ENCODE measurements at regions not wholly inside any gene's neighbourhood (a gene's known extent, or its start where the extent isn't known, plus 50 kb on each side); places are given as distances from the start of the nearest gene placed in this dataset.

GRCh38 chr20:11128721-11129120, 454.9 kb upstream of the JAG1 start:
- no peak for DNase-seq (ENCODE audit: low read depth, low spot score)

DNA sequence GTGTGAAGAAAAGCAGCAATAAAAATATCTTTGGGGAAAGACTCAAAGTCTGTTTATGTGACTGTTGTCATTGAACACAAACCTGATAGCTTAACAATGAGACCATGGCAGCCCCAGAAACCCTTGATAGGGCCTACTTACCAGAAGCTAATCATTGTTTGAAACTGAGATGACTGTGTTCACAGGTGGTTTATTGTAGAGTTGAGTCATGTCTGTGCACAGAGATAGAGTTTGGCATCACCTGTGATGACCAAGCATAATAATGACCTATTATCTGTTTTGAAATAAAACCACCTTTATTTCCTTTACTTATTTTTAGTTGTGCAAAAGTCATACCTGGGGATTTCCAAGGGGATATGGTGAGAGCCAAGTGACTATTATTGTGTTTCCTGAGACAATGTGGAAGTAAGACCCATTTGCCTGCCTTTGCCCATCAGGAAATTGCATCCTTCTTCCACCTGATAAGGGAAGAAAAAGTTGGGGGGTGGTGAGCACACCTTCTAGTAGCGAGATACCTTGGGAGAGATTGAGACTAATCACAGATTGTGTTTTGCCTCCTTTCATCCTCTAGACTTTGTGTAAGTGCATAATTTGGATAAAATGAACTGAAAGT, 456.9 kb upstream of the JAG1 start:
- no peak for DNase-seq (ENCODE audit: low read depth, low spot score)

GRCh38 chr20:11132819-11133415, 459.1 kb upstream of the JAG1 start:
- DNase-seq (ENCODE audit: low read depth, low spot score): no peak

GRCh38 chr20:11136691-11137090, 462.9 kb upstream of the JAG1 start:
- DNase-seq (ENCODE audit: low read depth, low spot score): no peak

DNA sequence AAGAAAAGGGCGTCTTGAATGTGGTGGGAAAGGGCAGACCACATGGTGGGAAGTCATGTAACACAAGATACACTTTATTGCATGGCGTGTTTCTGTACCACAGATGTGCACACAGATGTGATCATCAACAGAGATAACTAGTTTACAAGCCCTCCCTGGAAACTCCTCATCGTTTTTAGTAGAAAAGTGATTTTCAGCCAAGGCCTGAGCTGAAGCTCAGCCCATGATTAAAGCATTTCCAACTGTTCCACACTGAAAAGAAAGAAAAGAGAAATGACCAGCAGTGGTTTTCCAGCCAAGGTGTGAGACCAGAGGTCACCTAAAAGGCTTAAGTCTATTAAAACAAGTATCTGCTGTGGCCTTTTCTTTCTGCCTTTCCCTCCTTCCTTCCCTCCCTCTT, 463.9 kb upstream of the JAG1 start:
- DNase-seq (ENCODE audit: low read depth, low spot score): no peak

DNA sequence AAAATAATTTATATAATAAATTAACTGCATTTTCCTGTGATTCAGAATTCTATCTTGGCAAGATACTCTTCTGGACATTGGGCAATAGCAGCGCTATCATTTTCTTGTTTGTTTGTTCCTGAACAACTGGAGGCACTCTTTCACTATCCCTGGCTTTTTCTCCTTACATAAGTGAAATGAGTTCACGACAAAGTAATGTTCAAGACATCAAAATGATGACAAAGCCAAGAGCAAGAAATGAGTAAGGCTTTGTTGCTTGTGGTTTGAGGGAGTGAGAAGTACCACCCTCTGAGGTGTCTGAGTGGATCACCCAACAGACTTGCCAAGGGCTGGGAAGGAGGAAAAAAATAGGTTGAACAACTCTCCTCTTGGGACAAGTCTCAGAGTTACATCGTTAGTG, 466.6 kb upstream of the JAG1 start:
- peak; percentile 54 for DNase-seq (ENCODE audit: low read depth, low spot score)

DNA sequence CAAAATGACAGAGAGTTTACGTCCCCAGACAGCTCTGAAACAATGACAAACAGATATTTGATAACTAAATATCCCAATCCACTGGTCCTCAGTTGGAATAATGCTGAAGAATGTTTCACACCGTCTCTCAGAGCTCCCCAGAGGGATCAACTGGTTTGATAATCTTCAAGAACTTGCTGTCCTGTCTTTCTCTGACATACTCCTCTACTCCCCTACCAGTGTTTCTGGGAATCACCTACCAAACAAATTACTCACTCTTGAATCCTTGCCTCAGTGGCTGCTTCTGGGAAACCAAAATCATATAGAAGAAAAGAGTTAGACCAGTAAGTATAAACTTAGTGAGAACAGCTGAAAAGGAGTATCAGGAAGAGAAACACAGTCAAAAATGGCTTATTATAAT, 469.7 kb upstream of the JAG1 start:
- no peak for DNase-seq (ENCODE audit: low read depth, low spot score)

DNA sequence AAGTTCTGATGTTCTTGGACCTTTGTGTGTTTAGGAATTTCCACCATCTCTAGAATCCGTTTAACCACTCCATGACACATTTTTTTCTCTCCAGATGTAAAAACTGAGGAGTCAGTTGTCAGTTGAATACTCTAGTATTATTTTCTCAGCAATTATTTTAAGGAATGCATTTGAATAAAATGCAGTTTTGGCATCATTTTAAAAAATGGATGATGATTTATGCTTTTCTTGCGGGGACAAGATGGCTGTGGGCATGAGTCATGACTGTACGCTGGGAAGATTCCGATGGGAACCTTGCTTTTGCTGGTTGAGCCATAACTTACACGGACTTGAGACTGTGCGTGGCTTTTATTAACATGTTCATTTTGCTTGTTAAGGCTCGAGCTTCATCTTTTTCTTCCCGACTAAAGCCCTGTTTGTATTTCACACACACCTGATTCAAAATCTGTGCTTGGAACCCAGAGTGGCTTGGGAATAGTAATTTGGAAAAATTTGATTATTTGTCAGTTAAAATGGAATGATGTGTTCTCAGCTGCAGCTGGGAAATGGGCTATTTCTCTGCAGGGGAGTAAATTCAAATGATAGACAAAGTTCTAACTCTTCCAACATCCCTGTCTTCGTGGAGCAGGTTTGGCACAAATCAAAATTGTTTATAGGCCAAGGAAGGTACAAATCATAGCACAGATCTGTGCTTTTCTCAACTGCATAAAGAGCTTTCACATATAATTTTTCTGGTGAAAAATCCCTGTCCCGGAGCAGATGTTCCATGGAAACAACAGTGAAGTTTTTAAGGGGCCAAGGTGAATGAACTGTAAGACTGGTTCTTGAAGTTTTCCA, 470.5 kb upstream of the JAG1 start:
- no peak for DNase-seq (ENCODE audit: low read depth, low spot score)

- no peak for DNase-seq (ENCODE audit: low read depth, low spot score)
Measured at GRCh38 chr20:11145616-11146015, 471.8 kb upstream of the JAG1 start.

DNA sequence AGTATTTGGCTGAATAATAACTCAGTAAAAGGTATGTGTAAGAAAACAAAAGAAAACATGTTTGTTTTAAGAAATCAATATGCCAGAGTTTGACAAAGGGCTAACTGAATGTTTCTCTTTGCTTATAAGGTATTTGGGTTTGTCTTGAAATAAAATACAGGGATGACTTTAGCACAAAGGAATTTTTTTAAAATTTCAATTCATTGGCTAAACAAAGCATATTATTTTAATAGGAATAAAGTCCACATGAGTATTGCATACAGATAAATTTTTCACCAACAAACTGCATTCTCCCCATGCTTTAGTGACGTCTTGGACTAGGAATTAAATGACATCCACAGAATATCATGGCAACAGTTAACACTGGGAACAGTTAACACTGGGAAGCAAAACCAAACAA, 480.0 kb upstream of the JAG1 start:
- no peak for DNase-seq (ENCODE audit: low read depth, low spot score)

DNA sequence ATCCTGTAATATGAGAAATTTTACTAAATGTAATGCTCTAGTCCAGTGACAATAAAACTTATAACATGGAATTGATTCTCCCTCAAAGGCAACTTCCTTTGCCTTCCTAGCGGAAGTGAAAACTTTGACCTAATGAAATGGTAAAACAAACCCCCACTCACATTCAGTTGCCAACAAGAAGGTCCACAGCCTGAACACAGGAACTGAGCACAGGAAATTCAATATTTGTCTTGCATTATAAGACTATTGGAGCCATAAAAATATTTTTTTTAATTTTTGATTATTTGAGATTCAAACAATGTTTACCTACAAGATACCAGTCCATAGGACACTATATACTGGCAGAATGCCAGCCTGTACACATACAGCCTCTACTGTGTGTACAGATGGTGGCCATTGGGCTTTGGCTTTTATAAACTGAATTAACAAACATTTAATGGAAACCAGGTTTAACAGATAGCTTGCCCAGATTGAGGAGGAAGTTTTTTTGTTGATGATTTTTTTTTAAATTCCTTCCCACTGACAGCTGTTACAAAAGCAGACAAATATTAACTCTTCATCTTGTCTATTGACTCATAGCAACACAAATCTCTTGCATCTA, 481.5 kb upstream of the JAG1 start:
- no peak for DNase-seq (ENCODE audit: low read depth, low spot score)

GRCh38 chr20:11156922-11157321, 483.1 kb upstream of the JAG1 start:
- no peak for DNase-seq (ENCODE audit: low read depth, low spot score)

- no peak for DNase-seq (ENCODE audit: low read depth, low spot score)
Measured at GRCh38 chr20:11158146-11158545, 484.3 kb upstream of the JAG1 start.

DNA sequence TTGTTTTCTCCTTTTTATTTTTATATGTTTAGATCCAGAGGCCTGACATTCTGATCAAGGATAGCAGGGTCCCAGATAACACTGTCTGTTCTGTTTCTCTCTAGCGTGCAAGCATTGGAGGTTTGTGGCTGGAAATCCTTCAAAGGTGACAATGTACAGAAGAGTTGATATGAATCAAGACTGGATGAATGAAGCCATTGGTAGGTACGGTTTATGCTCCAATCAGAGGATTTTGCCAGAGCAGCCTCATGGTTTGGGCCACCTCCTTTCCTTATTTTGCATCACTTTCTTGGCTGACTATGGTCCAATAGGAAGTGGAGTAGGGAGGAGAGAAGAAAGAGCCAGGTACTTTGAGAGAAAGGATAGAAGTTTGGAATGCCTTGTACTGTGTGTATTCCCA, 484.8 kb upstream of the JAG1 start:
- no peak for DNase-seq (ENCODE audit: low read depth, low spot score)

DNA sequence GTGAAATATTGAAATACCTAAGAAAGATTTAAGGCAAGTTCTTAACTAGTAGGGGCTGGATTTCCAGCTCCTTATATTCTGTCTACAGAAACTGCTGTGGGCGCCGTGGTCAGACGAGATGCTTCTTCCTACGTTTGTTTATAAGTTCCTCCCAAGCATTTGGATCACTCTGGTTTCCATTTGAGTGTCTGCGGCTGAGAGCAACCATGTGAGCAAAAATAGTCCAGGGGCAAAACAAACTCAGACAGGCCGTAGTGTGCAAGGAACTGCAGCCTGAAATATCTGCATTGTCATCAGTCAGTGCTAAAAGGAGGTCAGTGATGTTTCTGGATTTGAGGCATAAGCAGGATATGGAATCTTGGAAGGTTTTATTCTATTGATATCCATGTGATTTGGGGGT, 485.9 kb upstream of the JAG1 start:
- DNase-seq (ENCODE audit: low read depth, low spot score): no peak

GRCh38 chr20:11162026-11162775, 488.4 kb upstream of the JAG1 start:
- DNase-seq (ENCODE audit: low read depth, low spot score): no peak

DNA sequence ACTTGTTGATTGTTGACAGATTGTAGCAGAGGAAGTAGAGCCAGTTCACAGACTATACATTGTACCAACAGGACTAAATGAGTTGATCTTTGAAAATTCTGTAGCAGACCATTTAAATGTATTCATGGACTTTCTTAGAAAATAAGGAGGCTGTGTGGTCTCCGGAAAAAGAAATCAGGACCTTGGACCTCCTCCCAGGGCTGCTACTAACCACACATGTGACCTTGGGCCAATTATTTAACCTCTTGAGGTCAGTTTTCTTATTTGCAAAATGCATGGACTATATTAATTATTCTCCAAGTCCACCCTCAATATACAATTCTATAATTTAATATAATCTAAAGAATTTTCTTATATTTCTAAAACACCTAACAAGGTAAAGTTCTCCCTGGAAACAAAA, 492.0 kb upstream of the JAG1 start:
- DNase-seq (ENCODE audit: low read depth, low spot score): no peak

DNA sequence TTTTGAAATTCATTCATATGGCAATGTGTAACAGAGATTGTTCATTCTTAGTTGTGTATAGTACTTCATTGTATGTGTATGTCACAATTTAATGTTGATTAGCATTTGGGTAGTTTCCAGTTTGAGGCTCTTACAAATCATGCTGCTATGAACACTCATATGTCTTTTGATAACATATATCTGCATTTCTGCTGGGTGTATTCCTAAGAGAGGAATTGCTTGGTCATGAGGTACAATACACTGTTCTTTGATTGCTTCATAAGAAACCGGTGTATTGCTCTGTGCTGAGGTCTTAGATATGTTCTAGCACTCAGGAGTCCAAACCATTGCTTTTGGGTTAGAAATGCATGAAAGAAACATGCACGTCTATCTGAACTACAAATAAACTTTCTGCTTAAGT, 492.9 kb upstream of the JAG1 start:
- no peak for DNase-seq (ENCODE audit: low read depth, low spot score)

- DNase-seq (ENCODE audit: low read depth, low spot score): no peak
Measured at GRCh38 chr20:11168026-11168425, 494.2 kb upstream of the JAG1 start.

DNA sequence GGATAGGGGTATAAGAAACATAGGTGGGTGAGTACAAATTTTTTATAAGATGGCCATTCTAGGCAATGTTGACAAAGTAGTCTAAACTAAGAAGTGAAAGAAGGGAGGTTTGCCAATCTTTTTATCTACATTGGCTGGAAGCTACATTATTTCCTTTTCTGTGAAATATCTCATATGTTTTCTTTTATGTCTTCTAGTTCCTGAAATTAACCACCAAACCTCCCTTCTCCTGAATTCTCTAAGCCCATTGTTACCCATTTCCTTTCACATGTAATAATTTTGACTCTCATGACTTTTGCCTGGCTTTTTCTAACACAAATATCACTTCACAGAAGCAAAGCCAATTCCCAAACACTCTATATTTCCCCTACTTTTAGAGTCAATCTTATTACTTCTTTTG, 496.2 kb upstream of the JAG1 start:
- DNase-seq (ENCODE audit: low read depth, low spot score): no peak

GRCh38 chr20:11170565-11170964, 496.8 kb upstream of the JAG1 start:
- no peak for DNase-seq (ENCODE audit: low read depth, low spot score)

- no peak for DNase-seq (ENCODE audit: low read depth, low spot score)
Measured at GRCh38 chr20:11172881-11173280, 499.1 kb upstream of the JAG1 start.

All from smooth muscle cell of the brain vasculature (primary cell).